Keratinocyte (primary cell): ENCODE measurements at regions not wholly inside any gene's neighbourhood (a gene's known extent, or its start where the extent isn't known, plus 50 kb on each side); places are given as distances from the start of the nearest gene placed in this dataset.

Experiments used
- DNase-seq: peaks from one replicate; pipeline ENCODE4 v3.0.0-alpha.2; 2011; ENCODE audit warnings: low read depth, missing footprints, low spot score
- FAIRE-seq: peaks from 2 replicates; lab custom pipeline; 2011; peaks lifted over from hg19 to GRCh38; lab: Jason Lieb, UNC
- H2AFZ ChIP-seq: 2 replicates; pipeline ENCODE4 v1.6.0; 2012; ENCODE audit warnings: low read length, control low read depth, inconsistent platforms; ENCODE audit not compliant: control insufficient read depth
- H3K27ac ChIP-seq: 2 replicates; pipeline ENCODE4 v1.5.1; 2011; ENCODE audit warnings: low read length; ENCODE audit not compliant: control insufficient read depth, insufficient read depth
- H3K27me3 ChIP-seq: 3 replicates; pipeline ENCODE4 v1.6.0; 2011; ENCODE audit warnings: low read length; ENCODE audit not compliant: control insufficient read depth, insufficient read depth; ENCODE audit errors: extremely low read depth
- H3K36me3 ChIP-seq, 2 experiments: 2 replicates in 1 of 2; 3 replicates in 1 of 2; pipeline ENCODE4 v1.5.1; 2011; ENCODE audit warnings: low read length in 2 of 2, mild to moderate bottlenecking in 1 of 2; ENCODE audit not compliant: control insufficient read depth in 2 of 2, insufficient read depth in 2 of 2; ENCODE audit errors: extremely low read depth in 1 of 2
- H3K4me1 ChIP-seq: 3 replicates; pipeline ENCODE4 v1.5.1; 2011; ENCODE audit warnings: low read length; ENCODE audit not compliant: control insufficient read depth, insufficient read depth; ENCODE audit errors: extremely low read depth
- H3K4me2 ChIP-seq: 3 replicates; pipeline ENCODE4 v1.6.0; 2011; ENCODE audit warnings: low read depth, low read length; ENCODE audit not compliant: control insufficient read depth, insufficient read depth; ENCODE audit errors: extremely low read depth
- H3K4me3 ChIP-seq, 3 experiments: fragments of 200-600 bp in 1 of 3; sonication (generic) in 1 of 3; 2 replicates in 2 of 3; 3 replicates in 1 of 3; pipeline ENCODE4 v1.5.1; 2011 to 2016; ENCODE audit warnings: low read length in 3 of 3, mild to moderate bottlenecking in 3 of 3, control low read depth in 2 of 3, inconsistent platforms in 1 of 3, low read depth in 1 of 3, mixed read lengths in 1 of 3, mixed run types in 1 of 3, moderate library complexity in 1 of 3; ENCODE audit not compliant: control insufficient read depth in 2 of 3, insufficient read depth in 2 of 3; ENCODE audit errors: extremely low read depth in 1 of 3
- H3K79me2 ChIP-seq: 2 replicates; pipeline ENCODE4 v1.6.0; 2012; ENCODE audit warnings: low read length; ENCODE audit not compliant: control insufficient read depth, insufficient read depth
- H3K9ac ChIP-seq: 3 replicates; pipeline ENCODE4 v1.6.0; 2011; ENCODE audit warnings: low read length; ENCODE audit not compliant: control insufficient read depth, insufficient read depth; ENCODE audit errors: extremely low read depth
- H3K9me1 ChIP-seq: 3 replicates; pipeline ENCODE4 v1.6.0; 2011; ENCODE audit warnings: low read length; ENCODE audit not compliant: control insufficient read depth, insufficient read depth; ENCODE audit errors: extremely low read depth
- H3K9me3 ChIP-seq: 2 replicates; pipeline ENCODE4 v1.5.1; 2012; ENCODE audit warnings: low read depth, low read length; ENCODE audit not compliant: control insufficient read depth
- H4K20me1 ChIP-seq: 3 replicates; pipeline ENCODE4 v1.6.0; 2011; ENCODE audit warnings: low read length; ENCODE audit not compliant: control insufficient read depth, insufficient read depth; ENCODE audit errors: extremely low read depth
- EZH2 ChIP-seq: IDR thresholded peaks from one replicate; pipeline ENCODE4 v1.6.1; 2012; ENCODE audit warnings: inconsistent platforms, mild to moderate bottlenecking, low read length, moderate library complexity
- dilution Hi-C: fragments of 300-500 bp; cut with MboI; formaldehyde crosslinking; loops from one replicate; pipeline ENCODE4 v1.7.0; 2020; ENCODE audit warnings: low sequenced_read_pairs; ENCODE audit not compliant: extremely low pct_ligation_motif_present
- TF ChIP-seq, protein P1 (sequence below), 3 experiments: IDR thresholded peaks in 1 of 3; conservative IDR thresholded peaks in 1 of 3; optimal IDR thresholded peaks in 1 of 3; 2 replicates in 2 of 3; 3 replicates in 1 of 3; pipeline versions ENCODE3 to v1.5.1; 2011; ENCODE audit warnings: low read length in 3 of 3, mild to moderate bottlenecking in 3 of 3, moderate library complexity in 2 of 3, control low read depth in 1 of 3, inconsistent platforms in 1 of 3; ENCODE audit not compliant: insufficient read depth in 2 of 3; ENCODE audit errors: extremely low read depth in 1 of 3

GRCh38 chr21:38712664-38713063 is 93.1 kb upstream of the ETS2 start:
- Histone ChIP-seq H3K4me1 (no peaks in the 10 kb centered on the region), H3K9me1 (no peaks in the 10 kb centered on the region), H3K36me3 (no peaks in the 10 kb centered on the region), H3K4me2 (no peak overlapping the region), H3K9ac (no peak overlapping the region), H4K20me1 (no peaks in the 10 kb centered on the region), H3K27me3 (no peaks in the 10 kb centered on the region), H3K27ac (no peak overlapping the region), H3K4me3 (no peak overlapping the region), H3K79me2 (no peaks in the 10 kb centered on the region), H2AFZ (no peak overlapping the region), H3K9me3 (no peaks in the 10 kb centered on the region)
- DNase-seq (no peak), FAIRE-seq (no peak)
- TF ChIP-seq, protein P1, sequence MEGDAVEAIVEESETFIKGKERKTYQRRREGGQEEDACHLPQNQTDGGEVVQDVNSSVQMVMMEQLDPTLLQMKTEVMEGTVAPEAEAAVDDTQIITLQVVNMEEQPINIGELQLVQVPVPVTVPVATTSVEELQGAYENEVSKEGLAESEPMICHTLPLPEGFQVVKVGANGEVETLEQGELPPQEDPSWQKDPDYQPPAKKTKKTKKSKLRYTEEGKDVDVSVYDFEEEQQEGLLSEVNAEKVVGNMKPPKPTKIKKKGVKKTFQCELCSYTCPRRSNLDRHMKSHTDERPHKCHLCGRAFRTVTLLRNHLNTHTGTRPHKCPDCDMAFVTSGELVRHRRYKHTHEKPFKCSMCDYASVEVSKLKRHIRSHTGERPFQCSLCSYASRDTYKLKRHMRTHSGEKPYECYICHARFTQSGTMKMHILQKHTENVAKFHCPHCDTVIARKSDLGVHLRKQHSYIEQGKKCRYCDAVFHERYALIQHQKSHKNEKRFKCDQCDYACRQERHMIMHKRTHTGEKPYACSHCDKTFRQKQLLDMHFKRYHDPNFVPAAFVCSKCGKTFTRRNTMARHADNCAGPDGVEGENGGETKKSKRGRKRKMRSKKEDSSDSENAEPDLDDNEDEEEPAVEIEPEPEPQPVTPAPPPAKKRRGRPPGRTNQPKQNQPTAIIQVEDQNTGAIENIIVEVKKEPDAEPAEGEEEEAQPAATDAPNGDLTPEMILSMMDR (optimal IDR thresholded peaks at IDR 0.05 in 1 of 3, IDR thresholded peaks at IDR 0.05 in 1 of 3, conservative IDR thresholded peaks at IDR 0.05 in 1 of 3; ENCODE audit: extremely low read depth in 1 of 3, insufficient read depth in 2 of 3, low read length in 3 of 3): no peak
- TF ChIP-seq EZH2: no peak
- dilution Hi-C loops: no loop called here

- Histone ChIP-seq H3K9ac (no peak overlapping the region), H3K4me1 (no peaks in the 10 kb centered on the region), H2AFZ (no peak overlapping the region), H3K79me2 (no peaks in the 10 kb centered on the region), H4K20me1 (no peaks in the 10 kb centered on the region), H3K9me3 (no peaks in the 10 kb centered on the region), H3K9me1 (no peaks in the 10 kb centered on the region), H3K27ac (no peak overlapping the region), H3K27me3 (no peaks in the 10 kb centered on the region), H3K4me3 (no peak overlapping the region), H3K4me2 (no peak overlapping the region), H3K36me3 (no peaks in the 10 kb centered on the region)
- DNase-seq (no peak), FAIRE-seq (no peak)
- TF ChIP-seq, protein P1 (optimal IDR thresholded peaks at IDR 0.05 in 1 of 3, IDR thresholded peaks at IDR 0.05 in 1 of 3, conservative IDR thresholded peaks at IDR 0.05 in 1 of 3; ENCODE audit: extremely low read depth in 1 of 3, insufficient read depth in 2 of 3, low read length in 3 of 3): no peak
- no peak for TF ChIP-seq EZH2
- dilution Hi-C loops: no loop called here
Observed at GRCh38 chr21:38714039-38714817, 91.5 kb upstream of the ETS2 start.
